ENCODE measurements at regions not wholly inside any gene's neighbourhood (a gene's known extent, or its start where the extent isn't known, plus 50 kb on each side); places are given as distances from the start of the nearest gene placed in this dataset.

- TF ChIP-seq CTCF (tag by site-specific recombination; IDR thresholded peaks at IDR 0.05) = no peak
- TF ChIP-seq INSM2 (tag by site-specific recombination; IDR thresholded peaks at IDR 0.05) = no peak
- no peak for TF ChIP-seq ZXDB (tag by site-specific recombination; IDR thresholded peaks at IDR 0.05)
- no peak for TF ChIP-seq ZNF426 (tag by site-specific recombination; IDR thresholded peaks at IDR 0.05)
- no peak for TF ChIP-seq ZSCAN30 (tag by site-specific recombination; IDR thresholded peaks at IDR 0.05)
- TF ChIP-seq, protein P1, sequence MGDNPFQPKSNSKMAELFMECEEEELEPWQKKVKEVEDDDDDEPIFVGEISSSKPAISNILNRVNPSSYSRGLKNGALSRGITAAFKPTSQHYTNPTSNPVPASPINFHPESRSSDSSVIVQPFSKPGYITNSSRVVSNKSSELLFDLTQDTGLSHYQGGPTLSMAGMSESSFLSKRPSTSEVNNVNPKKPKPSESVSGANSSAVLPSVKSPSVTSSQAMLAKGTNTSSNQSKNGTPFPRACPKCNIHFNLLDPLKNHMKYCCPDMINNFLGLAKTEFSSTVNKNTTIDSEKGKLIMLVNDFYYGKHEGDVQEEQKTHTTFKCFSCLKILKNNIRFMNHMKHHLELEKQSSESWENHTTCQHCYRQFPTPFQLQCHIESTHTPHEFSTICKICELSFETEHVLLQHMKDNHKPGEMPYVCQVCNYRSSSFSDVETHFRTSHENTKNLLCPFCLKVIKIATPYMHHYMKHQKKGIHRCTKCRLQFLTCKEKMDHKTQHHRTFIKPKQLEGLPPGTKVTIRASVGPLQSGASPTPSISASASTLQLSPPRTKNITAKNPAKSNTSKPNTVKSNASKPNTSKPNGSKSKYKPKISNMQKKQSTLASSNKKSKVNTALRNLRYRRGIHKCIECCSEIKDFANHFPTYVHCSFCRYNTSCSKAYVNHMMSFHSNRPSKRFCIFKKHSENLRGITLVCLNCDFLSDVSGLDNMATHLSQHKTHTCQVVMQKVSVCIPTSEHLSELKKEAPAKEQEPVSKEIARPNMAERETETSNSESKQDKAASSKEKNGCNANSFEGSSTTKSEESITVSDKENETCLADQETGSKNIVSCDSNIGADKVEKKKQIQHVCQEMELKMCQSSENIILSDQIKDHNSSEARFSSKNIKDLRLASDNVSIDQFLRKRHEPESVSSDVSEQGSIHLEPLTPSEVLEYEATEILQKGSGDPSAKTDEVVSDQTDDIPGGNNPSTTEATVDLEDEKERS (tag by site-specific recombination; IDR thresholded peaks at IDR 0.05) = no peak
Measured at GRCh38 chr14:38143170-38143569, 64.5 kb upstream of the SSTR1 start (continued).

GRCh38 chr14:38143659-38144505, 63.8 kb upstream of the SSTR1 start:
- TF ChIP-seq EGR2 (tag by site-specific recombination; IDR thresholded peaks at IDR 0.05; ENCODE audit: low read depth) (no peak), ZBTB11 (tag by site-specific recombination; conservative IDR thresholded peaks at IDR 0.05; ENCODE audit: low read depth) (no peak)
- Histone ChIP-seq H3K36me3 (ENCODE audit: control insufficient read depth in 2 of 2, insufficient read depth in 1 of 2, low read length in 2 of 2) (no peaks in the 10 kb centered on the region), H3K4me3 (ENCODE audit: low read depth, low read length) (no peak overlapping the region), H3K9me3 (ENCODE audit: control insufficient read depth, insufficient read depth, low read depth, low read length) (no peaks in the 10 kb centered on the region), H3K4me1 (ENCODE audit: control insufficient read depth, insufficient read depth, low read length) (no peaks in the 10 kb centered on the region), H3K27ac (ENCODE audit: extremely low read depth, low read depth, low read length) (no peak overlapping the region)
- ChIA-PET CTCF (no interaction called here), POLR2A (no interaction called here)

DNA sequence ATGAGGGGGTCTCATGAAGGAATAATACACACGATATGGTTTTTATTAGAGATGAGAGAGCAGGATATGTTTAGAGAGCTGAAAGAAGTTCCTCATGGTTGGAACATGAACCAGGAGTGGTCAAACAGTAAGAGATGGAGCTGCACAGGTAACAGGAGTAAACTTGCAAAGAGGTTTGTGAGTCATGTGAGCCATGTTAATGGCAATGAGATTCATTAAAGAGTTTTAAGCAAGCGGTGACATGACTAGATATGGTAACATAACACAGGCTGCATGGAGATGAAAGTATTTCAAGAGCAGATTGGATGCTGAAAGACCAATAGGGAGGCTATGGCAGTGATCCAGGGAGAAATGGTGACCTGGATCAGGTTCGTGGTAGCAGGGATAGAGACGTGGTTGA, 62.6 kb upstream of the SSTR1 start:
- Histone ChIP-seq H3K4me1 (ENCODE audit: control insufficient read depth, insufficient read depth, low read length) (no peaks in the 10 kb centered on the region), H3K36me3 (ENCODE audit: control insufficient read depth in 2 of 2, insufficient read depth in 1 of 2, low read length in 2 of 2) (no peaks in the 10 kb centered on the region), H3K4me3 (ENCODE audit: low read depth, low read length) (no peak overlapping the region), H3K9me3 (ENCODE audit: control insufficient read depth, insufficient read depth, low read depth, low read length) (no peaks in the 10 kb centered on the region), H3K27ac (ENCODE audit: extremely low read depth, low read depth, low read length) (no peak overlapping the region)
- TF ChIP-seq ZSCAN23 (tag by site-specific recombination; IDR thresholded peaks at IDR 0.05) (no peak), ZNF701 (tag by site-specific recombination; IDR thresholded peaks at IDR 0.05) (no peak), ZNF561 (tag by site-specific recombination; IDR thresholded peaks at IDR 0.05; ENCODE audit: borderline replicate concordance) (no peak), ZNF600 (tag by site-specific recombination; IDR thresholded peaks at IDR 0.05) (no peak), PRDM1 (tag by site-specific recombination; IDR thresholded peaks at IDR 0.05) (no peak), GLIS1 (tag by site-specific recombination; IDR thresholded peaks at IDR 0.05) (no peak), ZNF529 (tag by site-specific recombination; IDR thresholded peaks at IDR 0.05; ENCODE audit: insufficient replicate concordance) (no peak), TRIM28 (IDR thresholded peaks at IDR 0.05; ENCODE audit: borderline replicate concordance, low read length) (no peak), PATZ1 (tag by site-specific recombination; IDR thresholded peaks at IDR 0.05) (no peak), ZNF341 (tag by site-specific recombination; IDR thresholded peaks at IDR 0.05; ENCODE audit: low read depth) (no peak), ZNF10 (tag by site-specific recombination; IDR thresholded peaks at IDR 0.05) (no peak), REPIN1 (tag by site-specific recombination; IDR thresholded peaks at IDR 0.05; ENCODE audit: low read depth) (no peak)
- POLR2A ChIA-PET = no interaction called here
- CTCF ChIA-PET = no interaction called here
